ENCODE measurements at regions not wholly inside any gene's neighbourhood (a gene's known extent, or its start where the extent isn't known, plus 50 kb on each side); places are given as distances from the start of the nearest gene placed in this dataset.

DNA sequence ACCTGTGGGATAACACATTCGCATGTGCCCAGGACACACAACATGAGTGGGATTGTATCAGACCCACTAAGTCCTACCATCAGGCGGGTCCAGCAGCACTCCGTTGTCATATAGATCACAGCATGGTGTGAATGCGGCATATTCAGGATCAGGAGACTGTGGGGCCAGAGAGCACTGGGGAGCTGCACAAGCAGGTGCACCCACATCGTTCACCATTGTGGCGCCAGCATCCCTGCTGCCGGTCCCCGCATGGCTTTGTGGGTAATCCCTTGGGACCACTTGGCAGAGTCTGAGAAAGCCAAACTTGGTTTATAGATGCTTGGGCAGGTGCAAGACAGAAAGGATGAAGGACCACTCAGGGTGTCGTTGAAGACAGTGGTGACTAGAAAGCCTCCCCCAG, 201.6 kb upstream of the B3GAT1 start:
- TF ChIP-seq KLF15 (CRISPR knock-in tag; IDR thresholded peaks at IDR 0.05; ENCODE audit: borderline replicate concordance) (no peak), RFXAP (CRISPR knock-in tag; IDR thresholded peaks at IDR 0.05; ENCODE audit: borderline replicate concordance) (no peak), FOXP1 (IDR thresholded peaks at IDR 0.05) (no peak), FOXP1 (CRISPR knock-in tag; IDR thresholded peaks at IDR 0.05) (no peak), NFIC (IDR thresholded peaks at IDR 0.05; ENCODE audit: low read length) (no peak), ZBTB1 (CRISPR knock-in tag; IDR thresholded peaks at IDR 0.05; ENCODE audit: borderline replicate concordance) (no peak), ZNF317 (CRISPR knock-in tag; IDR thresholded peaks at IDR 0.05) (no peak)
